Left colon (tissue), 2 donors: ENCODE measurements at regions not wholly inside any gene's neighbourhood (a gene's known extent, or its start where the extent isn't known, plus 50 kb on each side); places are given as distances from the start of the nearest gene placed in this dataset.

Experiments used
- ATAC-seq: fragments of 200-7000 bp; cut with Tn5 transposase; one replicate; pipeline ENCODE4 v1.9.1; 2020; ENCODE audit warnings: mild to moderate bottlenecking, moderate library complexity
- DNase-seq, 2 donors: peaks; one replicate each; pipeline ENCODE4 v3.0.0-alpha.2; 2020
- intact Hi-C, 2 donors: fragments of 100-400 bp; cut with DNase I in 1 of 2; cut with micrococcal nuclease in 1 of 2; formaldehyde crosslinking; loops; one replicate each; pipeline versions ENCODE4 v1.11.2 to v1.14.0; 2022; cut with DNase I, micrococcal nuclease
- donor health status: DM: no; HTN: no; CAD: no.
- donor health status: DM: yes; HTN: yes; CAD: no.

- no peak for ATAC-seq
- intact Hi-C loops = no loop called here
- no peak for DNase-seq
These were observed 66.8 kb upstream of the UCN3 start for GRCh38 chr10:5297996-5298395.

- ATAC-seq (no peak), DNase-seq (no peak)
- intact Hi-C loops = no loop called here
These were observed 64.8 kb upstream of the UCN3 start for GRCh38 chr10:5299950-5300349.

GRCh38 chr10:5303504-5303903, 61.3 kb upstream of the UCN3 start:
- intact Hi-C loops = no loop called here
- no peak for ATAC-seq
- DNase-seq = no peak

- intact Hi-C loops = no loop called here
- ATAC-seq = no peak
- no peak for DNase-seq
These were observed 59.4 kb upstream of the UCN3 start for GRCh38 chr10:5305374-5305773.

- DNase-seq = no peak
- intact Hi-C loops = no loop called here
- ATAC-seq = no peak
These were observed 53.9 kb upstream of the UCN3 start for GRCh38 chr10:5310914-5311313.

GRCh38 chr10:5311617-5312016, 53.1 kb upstream of the UCN3 start:
- no peak for DNase-seq
- no peak for ATAC-seq
- intact Hi-C loops = no loop called here

- DNase-seq (no peak), ATAC-seq (peak; percentile 64)
- intact Hi-C loops = no loop called here
These were observed 49.9 kb upstream of the UCN3 start for GRCh38 chr10:5314840-5315239.
